NCI-H1092 treated with DMSO at 0.1 percent for 48 hours (cell line): ENCODE measurements at regions not wholly inside any gene's neighbourhood (a gene's known extent, or its start where the extent isn't known, plus 50 kb on each side); places are given as distances from the start of the nearest gene placed in this dataset.
A peak's percentile ranks its signal among the peaks of the same experiment; 100 is the strongest.
"Not testable (repeated sequence)": the region's sequence is repeated elsewhere in the genome, so short reads cannot be mapped to it uniquely, and the experiment has no call there.

Source experiments
- DNase-seq: peaks from one replicate; lab custom pipeline; 2025; lab: John Stamatoyannopoulos, UW

- no peak for DNase-seq
Observed at GRCh38 chr7:69246758-69247157, 351.5 kb upstream of the AUTS2 start.

DNA sequence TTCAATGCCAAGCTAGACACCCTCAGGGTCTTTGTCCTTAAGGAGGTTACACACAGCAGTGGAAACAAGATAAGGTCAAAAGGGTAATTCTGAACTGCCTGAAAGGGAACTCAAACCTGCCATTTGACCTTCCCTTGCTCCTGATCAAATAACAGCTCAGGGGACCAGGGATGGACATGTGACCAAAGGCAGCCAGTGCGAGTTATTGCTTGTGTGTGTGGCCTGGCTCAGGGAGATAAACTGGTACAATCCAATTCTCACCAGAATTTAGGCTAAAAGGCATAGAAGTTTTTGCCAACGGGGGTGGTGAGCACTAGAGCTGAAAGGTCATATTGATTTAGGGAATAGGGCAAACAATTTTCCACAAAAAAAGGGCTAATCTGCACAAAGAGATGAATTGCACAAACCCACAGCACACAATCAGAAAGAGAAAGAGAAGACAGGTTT, 349.9 kb upstream of the AUTS2 start:
- DNase-seq, result peak; percentile 30

GRCh38 chr7:69250958-69251357, 347.3 kb upstream of the AUTS2 start:
- DNase-seq, result no peak

- no peak for DNase-seq
Observed at GRCh38 chr7:69254643-69255042, 343.6 kb upstream of the AUTS2 start.

DNA sequence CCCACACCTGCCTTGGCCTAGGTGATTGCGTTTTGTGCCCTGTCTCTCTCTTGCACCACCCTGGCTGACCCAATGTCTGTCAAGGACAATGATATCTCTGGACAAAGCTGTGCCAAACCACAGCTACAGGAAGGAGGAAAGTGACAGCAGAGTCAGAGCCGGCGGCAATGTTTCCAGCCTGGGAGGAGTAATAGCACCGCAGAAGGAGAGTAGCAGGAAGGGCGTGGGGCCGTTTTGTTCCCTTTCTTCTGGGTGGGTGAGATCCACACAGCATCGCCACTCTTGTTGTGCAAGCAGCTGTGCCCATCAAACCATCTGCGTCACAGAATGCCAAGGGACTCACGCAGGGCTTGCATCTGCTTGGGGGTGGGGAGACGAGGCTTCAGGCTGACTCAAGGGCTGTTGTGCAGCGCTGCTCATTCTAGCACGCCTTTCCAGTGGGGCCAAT, 341.6 kb upstream of the AUTS2 start:
- DNase-seq, result no peak

DNA sequence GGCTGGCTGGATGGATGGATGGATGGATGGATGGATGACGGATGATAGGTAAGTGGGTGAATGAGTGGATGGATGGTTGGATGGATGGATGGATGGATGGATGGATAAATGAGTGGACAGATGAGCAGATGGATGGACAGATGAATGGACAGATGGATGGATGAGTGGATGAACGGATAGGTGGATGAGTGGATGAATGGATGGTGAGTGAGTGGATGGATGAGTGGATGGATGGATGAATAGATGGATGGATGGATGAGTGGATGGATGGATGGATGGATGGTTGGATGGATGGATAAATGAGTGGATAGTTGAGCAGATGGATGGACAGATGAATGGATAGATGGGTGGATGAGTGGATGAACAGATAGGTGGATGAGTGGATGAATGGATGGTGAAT, 340.7 kb upstream of the AUTS2 start:
- no peak for DNase-seq

- DNase-seq, result no peak
Observed at GRCh38 chr7:69259445-69259844, 338.8 kb upstream of the AUTS2 start.

- DNase-seq, result no peak
Observed at GRCh38 chr7:69260023-69260422, 338.3 kb upstream of the AUTS2 start.

GRCh38 chr7:69263550-69263949, 334.7 kb upstream of the AUTS2 start:
- no peak for DNase-seq

DNA sequence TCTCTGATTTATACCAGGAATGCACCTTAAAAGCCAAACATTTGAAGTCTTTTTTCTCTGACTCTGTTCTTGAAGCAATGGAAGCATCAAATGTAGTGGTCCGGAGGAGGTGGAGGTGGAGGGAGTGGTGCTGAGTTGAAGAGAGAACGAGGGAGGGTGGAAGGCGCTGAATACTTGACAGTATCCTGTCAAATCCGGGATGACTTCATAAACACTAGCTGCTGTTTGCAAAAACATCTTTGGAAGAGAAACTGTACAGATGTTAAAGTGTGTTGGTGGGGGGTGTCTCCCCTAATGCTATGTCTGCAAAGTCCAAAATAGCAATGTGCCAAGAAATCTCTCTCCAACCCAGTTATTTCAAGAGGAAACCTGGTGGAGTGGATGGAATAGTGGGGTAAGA, 328.5 kb upstream of the AUTS2 start:
- no peak for DNase-seq

DNA sequence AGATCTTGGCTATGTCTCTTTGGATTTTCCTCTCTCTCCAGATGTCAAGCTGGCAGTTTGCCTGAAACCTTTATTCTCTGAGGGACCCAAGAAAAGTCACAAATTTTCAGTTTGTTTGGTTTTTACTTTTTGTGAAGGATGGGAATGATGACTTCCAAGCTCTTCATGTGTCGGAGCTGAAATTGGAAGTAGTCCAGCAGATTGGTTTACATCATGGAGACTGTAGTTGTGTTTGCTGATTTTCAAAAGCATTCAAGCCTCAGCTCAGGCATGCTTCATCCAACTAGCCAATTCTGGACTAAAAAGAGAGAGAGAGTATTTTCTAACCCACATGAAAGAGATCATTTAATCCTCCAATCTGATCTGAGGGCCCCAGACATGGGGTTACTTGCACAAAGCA, 326.2 kb upstream of the AUTS2 start:
- peak; percentile 64 for DNase-seq

DNA sequence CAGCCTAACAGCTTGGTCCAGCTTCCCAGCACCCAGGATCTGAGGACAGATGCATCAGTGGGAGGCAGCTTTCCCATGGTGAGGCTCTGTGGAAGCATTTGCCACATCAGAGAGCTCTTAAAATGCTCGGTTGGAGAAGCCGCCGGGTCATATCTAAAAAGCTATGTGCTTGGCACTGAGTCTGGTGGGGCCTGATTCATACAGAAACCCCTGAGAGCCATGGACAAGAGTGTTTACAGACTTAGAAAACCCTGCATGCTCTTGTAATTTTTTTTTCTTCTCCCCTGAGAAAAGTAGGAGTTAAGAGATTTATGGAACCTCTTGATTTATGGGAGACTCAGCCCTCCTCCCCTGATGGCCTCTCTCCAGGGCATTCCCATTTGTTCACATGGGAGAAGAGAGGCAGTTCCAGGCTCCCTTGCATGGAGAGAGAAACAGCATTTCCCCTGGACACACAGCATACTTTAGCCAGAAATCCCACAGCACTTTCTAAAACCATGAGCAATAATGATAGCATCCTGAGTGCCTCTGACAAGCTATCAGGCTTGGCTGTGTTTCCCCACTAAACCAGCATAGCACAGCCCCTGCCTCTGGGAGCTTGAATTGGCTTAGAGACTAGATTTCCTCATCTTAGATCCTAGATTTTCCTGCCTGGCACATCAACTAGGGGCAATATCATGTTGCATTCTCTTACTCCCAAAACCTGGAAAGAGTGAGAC, 322.1 kb upstream of the AUTS2 start:
- DNase-seq, result no peak

GRCh38 chr7:69277366-69277765, 320.9 kb upstream of the AUTS2 start:
- no peak for DNase-seq

DNA sequence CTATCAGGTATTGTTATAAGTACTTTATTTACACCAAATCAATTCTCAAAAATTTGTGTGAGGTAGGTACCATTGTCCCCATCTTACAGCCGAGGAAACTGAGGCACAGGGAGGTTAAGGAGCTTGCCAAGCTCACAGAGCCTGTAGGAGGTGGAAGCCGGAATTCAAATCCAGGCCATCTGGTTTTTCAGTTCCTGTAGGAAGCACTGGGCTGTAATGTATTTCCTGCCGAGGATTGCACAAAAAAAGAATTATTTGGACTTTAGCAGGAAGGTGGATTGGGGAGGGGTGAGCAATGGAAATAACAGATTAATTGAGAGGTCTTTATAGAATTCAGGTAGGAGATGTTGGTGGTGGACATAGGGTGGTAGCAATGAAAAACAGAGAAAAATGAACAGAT, 315.3 kb upstream of the AUTS2 start:
- no peak for DNase-seq

DNA sequence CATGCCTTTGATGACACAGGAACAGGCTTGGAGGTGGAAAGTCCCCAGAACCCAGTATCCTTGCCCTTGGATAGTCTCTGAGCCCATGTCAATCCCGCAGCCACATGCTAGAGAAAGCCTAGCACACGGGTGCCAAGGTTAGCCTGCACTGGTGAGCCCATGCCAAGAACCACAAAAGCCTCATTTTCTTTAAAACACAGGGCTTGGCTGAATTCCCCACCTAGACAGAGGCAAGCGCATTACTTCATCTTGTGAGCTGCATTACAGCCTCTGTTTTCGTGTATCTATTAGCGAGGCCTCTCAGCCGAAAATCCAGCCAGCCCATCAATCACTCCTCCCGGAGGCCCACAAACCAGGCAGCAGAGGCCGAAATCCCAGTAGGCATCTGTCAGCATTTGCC, 314.9 kb upstream of the AUTS2 start:
- no peak for DNase-seq

DNA sequence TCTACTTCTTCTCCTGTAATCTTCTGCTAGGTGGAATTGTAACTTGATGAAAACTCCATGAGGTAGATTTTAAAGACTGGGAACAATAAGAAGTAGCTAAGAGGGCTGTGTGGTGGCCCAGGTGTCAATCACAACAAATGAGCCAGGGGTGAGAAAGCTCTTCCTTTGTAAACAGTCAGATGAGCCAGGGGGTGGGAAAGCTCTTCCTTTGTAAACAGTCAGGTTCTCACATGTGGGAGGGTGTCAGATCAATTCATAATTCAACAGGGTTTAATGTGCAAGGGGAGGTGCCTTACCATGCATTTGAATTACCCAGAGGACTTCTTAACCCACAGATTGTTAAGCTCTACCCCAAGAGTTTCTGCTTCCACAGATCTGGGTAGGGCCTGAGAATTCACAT, 312.4 kb upstream of the AUTS2 start:
- DNase-seq, result no peak

DNA sequence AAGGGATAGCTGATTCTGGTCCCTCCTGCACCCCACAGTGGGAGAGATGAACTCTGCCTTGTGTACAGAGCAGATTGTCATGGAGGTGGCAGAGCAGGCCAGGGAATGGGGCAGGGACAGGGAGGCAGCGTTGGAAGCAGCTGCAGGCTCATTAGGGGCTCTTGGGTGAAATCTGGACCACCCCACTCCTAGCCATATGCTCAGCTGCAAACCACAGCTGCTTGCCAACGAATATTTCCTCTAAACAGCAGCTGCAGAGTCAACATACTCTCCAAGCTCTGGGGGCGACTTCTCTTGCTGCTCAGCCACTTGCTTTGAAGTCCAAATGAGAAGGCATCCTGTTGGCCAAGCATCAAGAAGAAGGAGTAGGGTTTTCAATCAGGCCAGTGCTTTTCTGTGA, 302.3 kb upstream of the AUTS2 start:
- peak; percentile 70 for DNase-seq

GRCh38 chr7:69301253-69301652, 297.0 kb upstream of the AUTS2 start:
- no peak for DNase-seq

- no peak for DNase-seq
Observed at GRCh38 chr7:69309601-69310000, 288.7 kb upstream of the AUTS2 start.

GRCh38 chr7:69311489-69311888, 286.8 kb upstream of the AUTS2 start:
- no peak for DNase-seq

GRCh38 chr7:69313852-69314251, 284.4 kb upstream of the AUTS2 start:
- DNase-seq, result not testable (repeated sequence)

DNA sequence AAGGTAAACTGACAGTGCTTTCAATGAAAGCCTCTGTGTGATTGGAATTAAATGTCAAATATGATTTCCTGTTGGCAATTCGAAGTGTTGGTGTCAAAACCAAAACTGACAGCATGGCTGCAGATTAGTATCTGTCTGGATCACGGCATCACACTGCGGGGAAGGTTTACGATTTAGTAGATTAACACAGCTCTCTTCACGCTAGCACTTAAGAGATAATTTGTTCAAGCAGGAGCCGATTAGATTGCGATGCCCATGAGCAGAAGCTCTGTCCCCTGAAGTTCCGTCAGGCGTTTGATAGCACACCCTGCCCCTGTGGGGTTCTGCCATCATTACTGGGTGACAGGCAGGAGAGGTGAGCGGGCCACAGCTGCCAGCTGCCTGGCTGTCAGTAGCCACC, 279.5 kb upstream of the AUTS2 start:
- no peak for DNase-seq

GRCh38 chr7:69328516-69328915, 269.8 kb upstream of the AUTS2 start:
- DNase-seq, result no peak

GRCh38 chr7:69334701-69335100, 263.6 kb upstream of the AUTS2 start:
- DNase-seq, result no peak
